GM18508 (cell line): ENCODE measurements at regions not wholly inside any gene's neighbourhood (a gene's known extent, or its start where the extent isn't known, plus 50 kb on each side); places are given as distances from the start of the nearest gene placed in this dataset.
A peak's percentile ranks its signal among the peaks of the same experiment; 100 is the strongest.
"Not testable (repeated sequence)": the region's sequence is repeated elsewhere in the genome, so short reads cannot be mapped to it uniquely, and the experiment has no call there.

Source experiments
- ATAC-seq: cut with Tn5 transposase; IDR thresholded peaks from one replicate; pipeline ENCODE4 v1.9.1; 2021; ENCODE audit warnings: moderate number of reproducible peaks; ENCODE audit not compliant: insufficient read depth, unreplicated experiment

- ATAC-seq, result no peak
Measured at GRCh38 chr5:102068870-102069269, 227.2 kb downstream of the SLCO4C1 start.

- ATAC-seq, result no peak
Measured at GRCh38 chr5:102049517-102049916, 246.6 kb downstream of the SLCO4C1 start.

- no peak for ATAC-seq
Measured at GRCh38 chr5:102048940-102049339, 247.1 kb downstream of the SLCO4C1 start.

GRCh38 chr5:102047073-102047472 lies 249.0 kb downstream of the SLCO4C1 start:
- ATAC-seq, result not testable (repeated sequence)

GRCh38 chr5:102040326-102040725 lies 255.8 kb downstream of the SLCO4C1 start:
- ATAC-seq, result no peak

- no peak for ATAC-seq
Measured at GRCh38 chr5:102036927-102037326, 259.2 kb downstream of the SLCO4C1 start.

- no peak for ATAC-seq
Measured at GRCh38 chr5:102031711-102032110, 264.4 kb downstream of the SLCO4C1 start.

- ATAC-seq, result no peak
Measured at GRCh38 chr5:102018690-102019089, 277.4 kb downstream of the SLCO4C1 start.

- ATAC-seq, result no peak
Measured at GRCh38 chr5:102018279-102018678, 277.8 kb downstream of the SLCO4C1 start.

- ATAC-seq, result no peak
Measured at GRCh38 chr5:102014371-102014770, 281.7 kb downstream of the SLCO4C1 start.

GRCh38 chr5:102010644-102011043 lies 285.4 kb downstream of the SLCO4C1 start:
- ATAC-seq, result no peak

- no peak for ATAC-seq
Measured at GRCh38 chr5:101997235-101997634, 298.8 kb downstream of the SLCO4C1 start.

- ATAC-seq, result no peak
Measured at GRCh38 chr5:101995585-101995984, 300.5 kb downstream of the SLCO4C1 start.

- ATAC-seq, result no peak
Measured at GRCh38 chr5:101991486-101991885, 304.6 kb downstream of the SLCO4C1 start.

GRCh38 chr5:101989659-101990058 lies 306.4 kb downstream of the SLCO4C1 start:
- ATAC-seq, result no peak

- ATAC-seq, result peak; percentile 78
Measured at GRCh38 chr5:101977729-101978345, 318.2 kb downstream of the SLCO4C1 start.

GRCh38 chr5:101976933-101977332 lies 319.2 kb downstream of the SLCO4C1 start:
- ATAC-seq, result no peak

- ATAC-seq, result no peak
Measured at GRCh38 chr5:101969742-101970141, 326.3 kb downstream of the SLCO4C1 start.

GRCh38 chr5:101966476-101966875 lies 329.6 kb downstream of the SLCO4C1 start:
- ATAC-seq, result no peak

- no peak for ATAC-seq
Measured at GRCh38 chr5:101955891-101956290, 340.2 kb downstream of the SLCO4C1 start.

- ATAC-seq, result no peak
Measured at GRCh38 chr5:101950019-101950418, 346.1 kb downstream of the SLCO4C1 start.

- ATAC-seq, result no peak
Measured at GRCh38 chr5:101948615-101949014, 347.5 kb downstream of the SLCO4C1 start.

- no peak for ATAC-seq
Measured at GRCh38 chr5:101943784-101944183, 352.3 kb downstream of the SLCO4C1 start.
